Gastrocnemius medialis (tissue), 4 donors: ENCODE measurements at regions not wholly inside any gene's neighbourhood (a gene's known extent, or its start where the extent isn't known, plus 50 kb on each side); places are given as distances from the start of the nearest gene placed in this dataset.

Source experiments
- ATAC-seq, 2 donors: fragments of 150-250 bp; one replicate each; pipeline ENCODE4 v1.9.1; 2016
- DNase-seq, 2 donors: peaks; one replicate each; pipeline ENCODE4 v3.0.0-alpha.2; 2019
- H3K27ac ChIP-seq, 4 donors: fragments of 200-600 bp; sonication (generic); 1 replicate in 1 of 4; 2 replicates in 3 of 4; pipeline ENCODE4 v1.5.1; 2016 to 2018; ENCODE audit warnings: mild to moderate bottlenecking in 2 of 4, moderate library complexity in 1 of 4
- H3K27me3 ChIP-seq, 3 donors: fragments of 200-600 bp; sonication (generic) in 2 of 3; 1 replicate in 1 of 3; 2 replicates in 2 of 3; pipeline versions ENCODE4 v1.5.1 to v1.6.0; 2016 to 2019; ENCODE audit warnings: mild to moderate bottlenecking in 1 of 3, moderate library complexity in 1 of 3
- H3K36me3 ChIP-seq, 2 donors: fragments of 200-600 bp; sonication (generic) in 1 of 2; one replicate each; pipeline ENCODE4 v1.5.1; 2017 to 2018
- H3K4me1 ChIP-seq, 2 donors: fragments of 200-600 bp; sonication (generic) in 1 of 2; one replicate each; pipeline ENCODE4 v1.5.1; 2016 to 2017; ENCODE audit warnings: mild to moderate bottlenecking in 2 of 2
- H3K4me3 ChIP-seq, 4 donors: fragments of 200-600 bp; sonication (generic) in 3 of 4; 1 replicate in 1 of 4; 2 replicates in 3 of 4; pipeline ENCODE4 v1.5.1; 2016 to 2019; ENCODE audit warnings: mild to moderate bottlenecking in 2 of 4
- H3K9me3 ChIP-seq, 3 donors: fragments of 200-600 bp; sonication (generic) in 2 of 3; 1 replicate in 1 of 3; 2 replicates in 2 of 3; pipeline ENCODE4 v1.5.1; 2016 to 2019
- CTCF ChIP-seq, 5 experiments: fragments of 450-650 bp in 3 of 5; fragments of 200-600 bp in 2 of 5; sonication (generic) in 2 of 5; IDR thresholded peaks in 4 of 5; conservative IDR thresholded peaks in 1 of 5; 1 replicate in 4 of 5; 2 replicates in 1 of 5; pipeline ENCODE4 v1.5.1; 2016 to 2019; ENCODE audit warnings: antibody characterized with exemption in 5 of 5, mild to moderate bottlenecking in 3 of 5, moderate library complexity in 3 of 5
- POLR2A ChIP-seq, 2 donors: fragments of 450-650 bp; IDR thresholded peaks; one replicate each; pipeline ENCODE4 v1.6.1; 2017; ENCODE audit warnings: antibody characterized with exemption in 2 of 2, mild to moderate bottlenecking in 2 of 2, moderate library complexity in 2 of 2
- in situ Hi-C, 4 donors: fragments of 200-750 bp; cut with MboI; loops; one replicate each; pipeline versions ENCODE4 v1.15.0 to v1.8.0; 2017; ENCODE audit warnings: low sequenced_read_pairs in 4 of 4
- intact Hi-C: fragments of 100-400 bp; cut with DNase I; formaldehyde crosslinking; loops from one replicate; pipeline ENCODE4 v1.15.1; 2023; ENCODE audit warnings: low total_unique reads

- no peaks in the 10 kb centered on the region for H3K36me3 ChIP-seq
- in situ Hi-C loops (no loop called here), intact Hi-C loops (no loop called here)
- no peak for ATAC-seq
- no peaks in the 10 kb centered on the region for H3K9me3 ChIP-seq
- no peak overlapping the region for H3K27ac ChIP-seq
- no peaks in the 10 kb centered on the region for H3K27me3 ChIP-seq
- no peak overlapping the region for H3K4me3 ChIP-seq
- TF ChIP-seq CTCF (IDR thresholded peaks at IDR 0.05 in 4 of 5, conservative IDR thresholded peaks at IDR 0.05 in 1 of 5): no peak
- no peak for TF ChIP-seq POLR2A (IDR thresholded peaks at IDR 0.05)
- DNase-seq: no peak
- H3K4me1 ChIP-seq: no peaks in the 10 kb centered on the region
Observed at GRCh38 chr9:90420211-90420610, 222.4 kb downstream of the DIRAS2 start.

- no peak for TF ChIP-seq POLR2A (IDR thresholded peaks at IDR 0.05)
- TF ChIP-seq CTCF (IDR thresholded peaks at IDR 0.05 in 4 of 5, conservative IDR thresholded peaks at IDR 0.05 in 1 of 5): no peak
- no peak for ATAC-seq
- intact Hi-C loops: no loop called here
Observed at GRCh38 chr9:90420768-90421513, 221.7 kb downstream of the DIRAS2 start.

DNA sequence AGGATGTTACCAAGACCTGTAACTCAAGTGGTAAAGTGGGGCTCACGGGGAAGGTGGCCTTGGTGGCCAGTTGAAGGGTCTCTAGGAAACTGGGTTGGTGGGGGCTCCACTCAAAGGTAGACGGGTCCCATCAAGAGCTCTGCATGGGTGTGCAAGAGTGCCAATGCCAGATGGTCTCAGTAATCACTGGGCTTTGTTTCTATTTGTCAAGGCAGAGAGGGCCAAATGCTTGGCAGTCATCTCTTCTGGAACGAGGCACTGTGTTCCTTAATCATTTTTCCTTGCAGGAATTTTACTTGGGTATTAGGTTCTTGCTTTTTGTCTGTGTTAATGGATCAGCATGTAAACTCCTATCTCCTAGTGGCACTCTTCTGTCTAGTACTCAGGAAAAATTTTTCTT lies 220.8 kb downstream of the DIRAS2 start:
- Histone ChIP-seq H3K36me3 (no peaks in the 10 kb centered on the region), H3K9me3 (no peaks in the 10 kb centered on the region), H3K4me3 (no peak overlapping the region), H3K27ac (no peak overlapping the region), H3K4me1 (no peaks in the 10 kb centered on the region), H3K27me3 (no peaks in the 10 kb centered on the region)
- in situ Hi-C loops: no loop called here
- TF ChIP-seq POLR2A (IDR thresholded peaks at IDR 0.05) (no peak), CTCF (IDR thresholded peaks at IDR 0.05 in 4 of 5, conservative IDR thresholded peaks at IDR 0.05 in 1 of 5) (no peak)
- ATAC-seq: no peak
- intact Hi-C loops: no loop called here
- DNase-seq: no peak

More at GRCh38 chr9:90420768-90421513, 221.7 kb downstream of the DIRAS2 start:
- Histone ChIP-seq H3K27ac (no peak overlapping the region), H3K4me1 (no peaks in the 10 kb centered on the region), H3K36me3 (no peaks in the 10 kb centered on the region), H3K9me3 (no peaks in the 10 kb centered on the region), H3K27me3 (no peaks in the 10 kb centered on the region), H3K4me3 (no peak overlapping the region)
- in situ Hi-C loops: no loop called here
- no peak for DNase-seq

- no peaks in the 10 kb centered on the region for H3K36me3 ChIP-seq
- intact Hi-C loops: no loop called here
- H3K4me1 ChIP-seq: no peaks in the 10 kb centered on the region
- H3K27ac ChIP-seq: no peak overlapping the region
- TF ChIP-seq POLR2A (IDR thresholded peaks at IDR 0.05) (no peak), CTCF (IDR thresholded peaks at IDR 0.05 in 4 of 5, conservative IDR thresholded peaks at IDR 0.05 in 1 of 5) (no peak)
- no peak overlapping the region for H3K4me3 ChIP-seq
- no peaks in the 10 kb centered on the region for H3K9me3 ChIP-seq
- no peaks in the 10 kb centered on the region for H3K27me3 ChIP-seq
- no peak for DNase-seq
- ATAC-seq: no peak
- in situ Hi-C loops: no loop called here
Observed at GRCh38 chr9:90423661-90424193, 218.9 kb downstream of the DIRAS2 start.
